Stimulated activated CD4-positive, alpha-beta T cell treated with anti-CD3 and anti-CD28 coated beads, TNF-alpha, amount 100 ng/mL, for 4 hours (primary cell): ENCODE measurements at regions not wholly inside any gene's neighbourhood (a gene's known extent, or its start where the extent isn't known, plus 50 kb on each side); places are given as distances from the start of the nearest gene placed in this dataset.

Experiments
- DNase-seq, 3 experiments: peaks; one replicate each; pipeline ENCODE4 v3.0.0-alpha.2; 2020; ENCODE audit warnings: low read depth in 3 of 3

DNA sequence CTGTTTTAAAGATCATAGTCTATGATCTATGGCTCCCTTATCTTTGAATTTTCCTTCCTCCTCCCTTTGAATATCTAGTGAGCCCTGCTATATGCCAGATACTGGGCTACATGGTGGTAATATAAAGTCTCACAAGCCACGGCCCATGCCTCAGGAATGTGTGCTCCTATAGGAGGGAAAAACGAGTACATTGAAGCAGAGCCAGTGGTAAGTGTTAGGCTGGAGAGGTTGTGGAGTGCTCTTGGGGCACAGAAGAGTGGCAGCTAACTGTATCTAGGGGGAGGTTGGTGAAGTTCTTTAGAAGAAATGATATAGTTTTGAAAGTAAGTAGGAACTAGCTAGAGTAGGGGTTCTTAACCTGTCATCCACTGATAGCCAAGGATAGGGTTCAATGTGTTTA, 105.8 kb upstream of the PMFBP1 start:
- no peak for DNase-seq

DNA sequence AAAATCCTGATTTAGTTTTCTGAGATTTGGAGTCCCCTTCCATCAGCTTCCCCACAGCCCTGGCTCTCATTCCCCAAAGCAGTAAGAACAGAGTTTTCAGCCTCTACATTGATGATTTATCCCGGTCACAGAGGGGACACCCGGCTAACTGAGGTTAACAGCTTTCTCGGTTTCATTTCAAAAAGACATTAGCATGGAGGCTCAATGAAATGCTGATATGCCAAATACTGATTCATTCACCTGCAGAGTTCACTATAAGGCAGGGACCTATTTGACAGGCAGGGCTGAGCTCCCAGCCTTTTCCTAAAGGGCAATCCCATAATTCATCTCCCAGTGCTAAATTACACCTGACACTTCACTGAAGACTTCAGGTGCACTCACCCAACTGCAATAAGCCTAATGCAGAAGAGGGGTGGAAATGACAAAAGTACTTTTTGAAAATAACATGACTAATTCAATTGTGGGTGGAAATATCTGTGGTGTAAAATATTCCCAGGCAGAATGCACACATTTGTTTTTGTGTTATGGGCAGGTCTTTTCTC, 99.8 kb upstream of the PMFBP1 start:
- no peak for DNase-seq

DNA sequence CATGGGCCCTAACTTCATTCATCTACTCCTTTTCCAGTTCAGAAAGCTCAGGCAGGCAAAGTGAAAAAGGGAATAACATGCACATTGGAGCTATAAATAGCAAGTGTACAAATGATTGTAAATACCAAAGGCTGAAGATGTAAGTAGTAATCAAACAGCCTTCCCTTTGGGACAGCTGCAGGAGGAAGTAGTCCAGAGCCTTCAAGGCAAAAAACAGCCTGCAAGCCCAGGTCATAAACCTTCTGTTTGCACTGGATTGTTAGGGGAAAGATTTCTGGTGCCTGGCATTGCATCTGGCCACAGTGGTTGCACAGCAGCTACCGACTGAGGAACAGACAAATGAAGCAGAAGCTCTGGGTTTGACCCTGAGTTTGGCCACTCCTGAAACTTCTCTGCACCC, 98.6 kb upstream of the PMFBP1 start:
- DNase-seq, result no peak

DNA sequence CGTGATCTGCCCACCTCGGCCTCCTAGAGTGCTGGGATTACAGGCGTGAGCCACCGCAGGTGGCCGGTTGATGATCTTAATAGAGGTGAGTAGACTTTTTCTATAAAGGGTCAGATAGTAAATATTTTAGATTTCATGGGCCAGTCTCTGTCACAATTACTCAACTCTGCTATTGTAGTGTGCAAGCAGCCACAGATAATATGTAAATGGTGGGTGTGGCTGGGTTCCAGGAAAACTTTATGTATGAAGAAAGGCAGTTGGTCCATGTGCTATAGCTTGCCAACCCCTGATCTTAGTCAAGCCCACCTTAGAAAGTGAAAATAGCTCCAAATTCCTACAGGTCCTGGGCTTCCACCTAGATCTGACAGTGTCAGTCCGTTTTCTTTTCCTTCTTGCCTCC, 94.9 kb upstream of the PMFBP1 start:
- no peak for DNase-seq

DNA sequence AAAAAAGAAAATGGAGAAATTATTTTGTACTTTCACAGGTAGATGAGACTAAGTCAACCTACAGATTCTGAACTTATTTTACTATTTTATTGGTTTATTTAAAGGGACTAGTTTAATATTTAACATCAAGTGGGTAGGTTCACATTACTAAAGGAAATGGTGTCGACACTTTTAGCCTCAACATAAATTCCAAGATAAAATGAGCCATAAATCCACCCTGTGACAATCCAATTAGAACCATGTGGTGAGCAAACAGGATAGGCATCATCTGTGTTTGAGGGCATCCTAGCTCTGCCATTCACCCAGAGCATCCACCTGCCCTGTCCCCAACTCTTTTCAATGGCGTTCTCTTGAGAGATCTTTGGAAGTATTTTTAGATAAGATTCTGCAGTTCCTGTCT, 92.8 kb upstream of the PMFBP1 start:
- DNase-seq, result no peak

DNA sequence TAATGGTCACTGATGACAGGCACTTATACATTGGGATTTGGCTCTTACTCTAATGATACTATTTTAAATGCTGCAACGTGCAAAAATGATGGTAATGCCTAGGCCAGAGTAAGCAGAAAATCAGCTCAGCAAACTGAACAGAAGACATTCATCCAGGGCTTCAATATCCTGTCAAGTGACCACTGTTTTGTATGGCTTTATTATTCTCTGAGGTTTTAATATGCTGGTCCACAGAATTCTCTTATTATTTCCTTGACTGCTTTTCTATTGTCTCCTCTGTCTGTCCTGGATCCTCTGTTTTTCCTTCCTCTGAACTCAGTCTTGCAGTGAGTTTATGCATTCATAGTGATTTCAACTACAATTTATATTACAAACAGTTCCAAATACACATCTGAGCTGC, 90.8 kb upstream of the PMFBP1 start:
- no peak for DNase-seq

DNA sequence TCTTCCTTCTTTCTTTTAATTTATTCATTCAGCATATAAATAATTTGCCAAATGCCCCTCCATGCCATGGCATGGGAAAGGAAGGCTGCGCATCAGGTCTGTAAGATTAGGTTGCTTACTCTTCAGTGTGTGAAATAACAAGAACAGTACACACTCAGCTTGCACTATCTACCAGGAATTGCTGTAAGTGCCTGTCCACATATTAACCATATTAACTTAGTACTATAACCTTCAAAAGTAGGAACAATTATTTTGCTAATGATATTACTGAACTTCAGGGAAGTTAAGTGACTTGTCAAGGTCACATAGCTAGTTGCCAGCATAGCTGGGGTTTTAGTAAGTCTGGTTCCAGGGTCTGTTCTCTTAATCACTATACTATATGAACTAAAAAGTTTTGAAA, 89.2 kb upstream of the PMFBP1 start:
- DNase-seq, result no peak

DNA sequence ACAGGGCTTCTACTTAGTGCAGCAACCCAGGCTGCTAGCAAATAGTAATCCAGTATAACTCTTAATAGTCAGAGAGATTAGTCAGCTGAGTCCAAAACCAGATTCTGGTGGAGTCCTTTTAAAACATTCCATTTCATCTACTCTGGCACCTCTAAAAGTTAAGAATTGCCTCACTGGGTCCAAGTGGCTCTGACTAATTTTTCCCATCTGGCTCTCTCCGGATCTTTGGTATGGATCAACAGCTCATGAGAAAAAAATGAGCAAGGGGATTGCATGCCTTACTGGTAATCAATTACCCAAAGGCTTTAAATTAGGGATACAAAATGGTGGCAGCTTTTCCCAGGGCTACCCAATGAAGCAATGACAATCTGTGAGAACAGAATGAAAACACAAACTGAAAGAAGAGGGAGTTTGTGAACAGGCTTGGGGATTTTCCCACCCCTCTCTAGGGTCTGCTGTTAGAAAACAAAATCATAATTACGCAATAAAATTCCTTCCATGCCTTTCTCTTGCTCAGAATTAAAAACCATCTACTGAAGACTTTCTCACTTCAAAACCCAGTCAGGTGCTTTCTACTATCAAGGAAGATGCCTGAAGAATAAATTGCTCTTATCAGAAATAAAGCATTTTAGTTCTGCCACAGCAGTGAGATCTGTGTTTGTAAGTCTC, 84.6 kb upstream of the PMFBP1 start:
- DNase-seq, result no peak

DNA sequence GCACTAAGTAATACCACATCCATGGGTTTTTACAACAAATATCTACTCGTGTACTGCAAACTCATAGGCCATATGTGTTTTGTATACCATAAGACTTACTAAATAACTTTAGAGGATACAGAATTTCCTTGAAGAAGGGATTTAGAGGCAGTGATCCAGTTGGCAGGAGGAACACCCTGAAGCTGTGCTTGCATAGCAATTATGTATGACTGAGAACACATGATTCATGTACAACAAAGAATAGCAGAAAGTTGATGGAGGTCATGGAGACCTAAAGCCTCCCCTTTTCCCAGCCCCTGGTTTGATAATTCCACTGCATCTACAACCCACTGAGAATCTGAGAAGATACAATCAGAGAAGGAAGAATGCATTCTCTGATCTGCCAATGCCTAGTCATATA, 83.8 kb upstream of the PMFBP1 start:
- DNase-seq, result no peak

DNA sequence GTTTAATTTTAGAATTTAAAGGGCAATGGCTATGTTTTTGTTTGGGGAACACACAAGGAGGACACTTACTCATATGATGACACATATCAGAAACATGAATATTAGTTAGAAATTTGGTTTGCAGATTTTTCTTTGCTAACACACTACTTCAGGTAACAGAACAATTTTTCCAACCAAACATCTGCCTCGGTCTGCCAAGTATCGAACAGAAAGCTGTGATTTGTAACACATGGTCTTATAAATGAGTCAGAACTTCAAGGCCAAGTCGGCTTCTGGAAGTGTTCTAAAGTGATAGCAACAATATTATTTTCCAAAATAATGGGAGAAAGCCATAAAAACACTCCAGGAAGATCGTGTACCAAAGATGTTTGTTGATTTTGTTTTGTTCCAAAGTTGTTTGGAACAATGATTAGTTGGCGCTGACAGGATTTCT, 75.9 kb upstream of the PMFBP1 start:
- DNase-seq, result no peak

DNA sequence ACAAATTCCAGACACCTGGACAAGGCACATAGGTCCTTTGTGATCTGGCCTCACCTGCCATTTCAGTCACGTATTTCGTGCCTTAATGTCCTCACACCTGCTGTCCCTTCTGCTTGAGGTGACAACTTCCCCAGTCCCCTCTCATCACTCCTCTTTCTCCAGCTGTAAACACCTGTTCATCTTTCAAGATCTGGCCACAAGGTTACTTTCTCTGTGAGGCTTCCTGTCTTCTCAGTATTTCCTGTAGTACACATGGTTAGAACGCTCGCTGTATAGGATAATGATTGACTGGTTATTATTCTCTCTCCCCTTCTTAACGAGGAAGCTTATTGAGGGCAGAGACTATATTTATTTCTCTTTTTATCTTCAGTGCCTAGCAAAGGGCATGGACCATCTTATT, 74.5 kb upstream of the PMFBP1 start:
- DNase-seq, result no peak

DNA sequence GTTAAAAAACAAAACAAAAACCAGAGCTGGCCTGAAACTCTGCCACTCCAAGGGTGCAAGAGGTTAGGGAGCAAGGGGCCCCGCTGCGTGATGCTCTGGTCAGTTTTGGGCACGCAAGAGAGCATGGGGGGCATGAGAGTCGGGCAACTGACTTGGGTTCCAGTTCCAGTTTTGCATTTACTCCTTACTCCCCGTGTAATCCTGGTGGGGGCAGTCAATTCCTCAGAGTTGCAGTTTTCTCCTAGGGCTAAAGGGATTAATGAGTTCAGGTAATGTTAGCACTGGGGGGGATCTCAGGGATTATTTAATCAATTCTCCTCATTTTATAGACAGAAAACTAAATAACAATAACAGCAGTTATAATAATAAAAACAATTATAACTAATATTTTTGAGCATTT, 72.9 kb upstream of the PMFBP1 start:
- no peak for DNase-seq

DNA sequence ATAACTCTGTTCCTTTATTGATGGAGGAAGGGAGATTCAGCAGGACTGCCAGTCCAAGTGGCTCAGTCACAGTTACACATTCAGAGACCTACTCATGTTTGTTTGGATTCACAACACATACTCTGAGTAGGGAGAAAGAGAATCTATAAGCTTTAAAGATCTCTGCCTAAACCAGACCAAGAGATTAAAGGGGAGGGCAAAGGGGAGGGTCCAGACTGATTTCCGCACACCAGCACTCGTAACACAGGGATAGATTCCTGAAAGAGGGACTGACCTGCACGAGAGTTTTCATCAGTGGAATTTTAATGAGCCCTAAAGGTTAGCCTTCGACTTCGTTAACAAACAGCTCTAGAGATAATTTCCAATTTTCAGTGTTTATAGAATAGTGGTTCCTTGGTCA, 71.7 kb upstream of the PMFBP1 start:
- no peak for DNase-seq

DNA sequence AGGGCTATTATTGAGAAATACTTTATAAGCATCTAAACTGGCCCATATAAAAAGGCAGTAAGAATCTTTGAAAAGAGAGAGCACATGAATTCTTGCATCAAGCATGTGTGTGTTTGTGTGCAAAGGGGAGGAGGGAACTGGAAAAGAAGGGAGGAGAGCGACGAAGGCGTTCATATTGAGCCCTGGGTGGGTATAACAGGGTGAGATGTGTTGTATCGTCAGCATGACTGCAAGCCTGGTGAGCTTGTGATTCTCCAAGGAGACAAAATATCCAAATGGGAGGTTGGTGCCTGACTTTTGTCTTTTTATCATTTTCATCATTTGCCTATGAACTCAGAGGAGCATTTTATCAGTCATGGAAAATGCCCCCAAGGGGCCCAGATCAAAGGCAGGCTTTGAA, 70.8 kb upstream of the PMFBP1 start:
- DNase-seq, result no peak

DNA sequence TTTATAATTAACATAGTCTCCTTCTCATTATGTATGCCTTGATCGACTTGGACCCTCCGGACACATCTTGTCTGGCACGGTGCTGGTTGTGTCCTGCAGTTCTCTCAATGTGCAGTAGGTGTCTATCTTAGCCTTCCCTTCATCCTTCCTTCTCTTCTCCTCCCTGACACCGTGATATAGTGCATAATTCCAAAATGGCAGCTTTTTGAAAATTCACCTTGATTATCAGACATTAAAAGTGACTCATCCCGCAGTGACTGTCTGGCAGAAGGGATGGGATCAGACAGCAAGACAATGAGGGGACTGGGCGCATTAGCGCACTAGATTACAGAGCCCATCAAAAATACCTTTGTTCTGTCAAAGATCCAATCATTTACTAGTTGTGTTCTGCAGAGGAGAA, 70.0 kb upstream of the PMFBP1 start:
- DNase-seq, result no peak

DNA sequence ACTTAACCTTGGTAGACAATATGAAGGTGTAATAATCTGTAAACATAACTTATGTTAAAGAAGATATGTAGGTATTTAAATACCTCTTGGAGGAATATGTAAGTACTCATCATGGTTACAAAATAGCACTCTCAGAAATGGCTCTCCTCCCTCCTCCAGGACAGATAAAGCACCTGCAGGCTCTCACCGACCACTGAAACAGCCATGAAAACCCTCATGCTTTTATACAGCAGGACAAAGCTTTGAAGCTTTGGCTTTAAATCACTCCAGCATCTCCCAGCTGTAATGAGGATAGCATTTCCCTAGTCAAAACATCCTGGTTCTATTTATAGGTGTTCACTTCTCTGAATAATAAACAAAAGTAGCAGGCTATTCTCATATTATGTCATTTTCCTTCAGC, 69.1 kb upstream of the PMFBP1 start:
- DNase-seq, result no peak

DNA sequence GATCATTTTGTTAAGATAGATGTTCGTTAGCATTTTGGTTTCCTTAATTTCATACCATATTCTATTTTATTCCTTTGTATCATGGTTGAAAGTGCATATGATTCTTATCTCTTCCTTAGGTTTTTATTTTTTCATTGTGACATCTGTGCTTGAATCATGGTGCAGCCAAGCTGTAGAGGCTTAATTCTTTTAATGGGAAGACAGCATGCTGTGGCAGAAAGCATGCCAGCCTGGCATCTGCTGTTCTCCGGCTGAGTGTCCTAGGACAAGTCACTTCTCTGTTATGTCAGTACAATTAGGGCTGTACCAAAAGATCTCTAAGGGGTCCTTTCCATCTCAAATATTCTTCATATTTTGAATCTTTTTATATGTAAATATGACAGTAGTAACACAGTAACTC, 68.5 kb upstream of the PMFBP1 start:
- DNase-seq, result no peak

DNA sequence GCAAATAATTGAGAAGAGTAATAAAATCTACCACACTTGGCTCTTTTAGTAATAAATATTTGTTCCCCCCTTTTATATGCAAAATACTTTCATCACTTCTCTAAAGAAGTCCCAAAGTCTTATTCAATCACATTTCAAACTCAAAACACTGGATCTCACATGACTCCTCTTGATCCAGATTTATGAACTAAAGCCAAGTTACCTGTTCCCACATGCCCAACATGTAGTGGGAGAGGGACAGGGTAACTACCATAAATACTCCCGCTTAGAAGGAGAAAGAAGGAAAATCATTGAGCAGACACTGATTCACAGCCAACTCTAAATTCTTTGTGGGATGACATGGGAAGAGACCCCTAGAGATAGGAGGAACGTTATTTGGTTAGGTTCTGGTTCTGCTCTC, 64.9 kb upstream of the PMFBP1 start:
- DNase-seq, result no peak

DNA sequence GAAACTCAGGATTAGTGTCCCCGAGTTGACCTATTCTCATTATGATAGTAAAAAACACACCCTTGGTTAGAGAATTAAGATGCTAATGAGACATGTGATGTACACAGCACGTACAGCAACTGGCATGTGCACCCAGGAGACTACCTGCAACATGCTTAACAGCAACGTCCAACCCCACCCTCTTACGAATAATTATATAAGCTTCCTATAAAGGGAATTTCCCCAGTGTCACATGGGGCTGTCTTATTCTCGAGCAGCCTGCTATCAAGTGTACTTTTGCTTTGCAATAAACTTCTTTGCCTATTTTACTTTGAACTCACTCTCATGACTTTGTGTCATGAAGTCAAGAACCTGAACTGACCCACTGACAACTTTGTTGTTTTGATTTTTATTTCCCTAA, 62.4 kb upstream of the PMFBP1 start:
- DNase-seq, result no peak

DNA sequence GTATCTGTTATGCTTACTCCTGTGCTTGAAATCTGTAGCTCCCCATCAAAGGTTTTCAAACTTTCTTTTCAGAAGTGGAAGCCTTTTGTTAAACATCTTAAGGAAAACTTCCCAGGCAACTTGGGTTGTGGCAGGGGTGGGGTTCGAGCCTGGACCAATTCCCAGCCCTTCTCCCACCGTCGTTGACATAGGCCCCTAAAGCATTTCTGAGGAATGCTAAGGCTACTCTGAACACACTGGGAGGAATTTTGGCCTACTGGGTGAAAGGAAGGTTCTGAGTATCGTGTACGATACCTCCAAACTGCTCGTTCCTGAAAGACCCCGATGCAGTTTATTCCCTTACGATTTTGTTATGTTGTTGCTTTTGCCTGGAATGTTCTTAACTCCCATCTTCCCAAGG, 56.1 kb upstream of the PMFBP1 start:
- no peak for DNase-seq

DNA sequence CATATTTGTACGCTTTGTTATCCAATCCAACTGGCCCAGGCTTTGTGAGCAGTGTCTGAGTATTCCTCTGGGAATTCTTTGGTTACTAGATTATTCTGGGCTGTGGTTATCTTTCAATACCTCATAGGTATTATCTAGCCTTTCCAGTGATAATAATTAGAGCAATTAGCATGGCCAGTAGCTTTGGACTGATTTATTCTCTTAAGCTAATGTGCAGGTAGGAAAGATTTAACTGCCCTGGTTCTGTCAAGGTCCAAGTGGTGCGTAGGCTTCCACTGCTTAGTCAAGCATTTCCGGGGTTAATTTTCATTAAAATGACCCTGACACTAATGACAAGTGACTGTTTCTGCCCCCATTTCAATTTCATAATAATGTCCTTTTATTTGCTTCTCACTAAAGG, 54.2 kb upstream of the PMFBP1 start:
- DNase-seq, result no peak

DNA sequence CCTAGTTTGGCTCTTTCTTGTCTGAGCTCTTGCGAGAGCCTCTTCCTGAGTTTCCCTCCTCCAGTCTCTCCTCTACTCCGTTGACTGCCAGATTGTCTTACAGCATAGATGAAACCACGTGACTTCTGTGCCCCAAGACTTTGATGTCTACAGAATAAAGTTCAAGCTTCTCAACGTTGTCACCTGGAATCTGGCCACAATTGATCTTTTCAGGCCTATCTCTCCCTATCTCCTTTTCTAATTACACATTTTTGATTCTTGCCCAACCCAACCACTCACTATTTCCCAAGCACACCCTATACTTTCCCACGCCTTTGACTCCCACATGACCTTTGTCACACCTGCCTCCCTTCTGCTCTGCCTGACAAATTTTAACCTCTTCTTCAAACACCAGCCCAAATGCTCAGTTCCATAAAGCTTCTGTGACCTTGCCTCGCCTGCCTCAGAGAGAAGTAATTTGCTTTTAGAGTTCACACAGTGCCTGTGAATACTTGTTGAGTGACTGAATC, 52.4 kb upstream of the PMFBP1 start:
- DNase-seq, result no peak

DNA sequence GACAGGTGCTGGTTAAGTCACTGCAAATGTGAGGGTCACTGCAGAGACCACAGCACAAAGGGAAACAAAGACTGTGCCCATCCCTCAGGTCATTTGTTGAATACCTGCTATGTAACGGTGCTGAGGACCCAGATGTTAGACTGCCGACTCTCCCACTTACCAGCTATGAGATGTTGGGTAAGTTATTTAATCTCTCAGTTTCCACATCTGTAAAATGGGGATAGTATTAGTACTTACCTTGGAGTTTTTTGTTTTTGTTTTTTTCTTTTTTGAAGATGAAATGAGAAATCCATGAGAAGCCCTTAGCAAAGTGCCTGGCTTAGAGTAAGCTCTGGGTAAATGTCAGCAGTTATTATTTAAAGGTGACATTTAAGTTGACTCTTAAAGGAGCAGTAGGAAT, 50.5 kb upstream of the PMFBP1 start:
- DNase-seq, result no peak
